HUES64 (cell line): ENCODE measurements at regions not wholly inside any gene's neighbourhood (a gene's known extent, or its start where the extent isn't known, plus 50 kb on each side); places are given as distances from the start of the nearest gene placed in this dataset.

ENCODE experiments used
- H3K27ac ChIP-seq: 2 replicates; pipeline ENCODE4 v1.7.0; 2013; ENCODE audit warnings: low read depth, low read length, inconsistent platforms
- H3K27me3 ChIP-seq: 2 replicates; pipeline ENCODE4 v1.6.1; 2013; ENCODE audit warnings: mild to moderate bottlenecking, low read length; ENCODE audit not compliant: insufficient read depth
- H3K36me3 ChIP-seq: 2 replicates; pipeline ENCODE4 v1.6.1; 2013; ENCODE audit warnings: mild to moderate bottlenecking, low read length; ENCODE audit not compliant: insufficient read depth
- H3K4me1 ChIP-seq: 2 replicates; pipeline ENCODE4 v1.6.1; 2013; ENCODE audit warnings: mild to moderate bottlenecking, low read length, moderate library complexity; ENCODE audit not compliant: insufficient read depth
- H3K4me3 ChIP-seq: 2 replicates; pipeline ENCODE4 v1.5.1; 2013; ENCODE audit warnings: mild to moderate bottlenecking, low read length, moderate library complexity
- H3K9ac ChIP-seq: 2 replicates; pipeline ENCODE4 v1.6.1; 2013; ENCODE audit warnings: mild to moderate bottlenecking, low read depth, low read length
- H3K9me3 ChIP-seq: 2 replicates; pipeline ENCODE4 v1.6.1; 2013; ENCODE audit warnings: low read depth, low read length; ENCODE audit not compliant: insufficient read depth
- WGBS: fragments of 150-250, 120-280 bp; methylation state at CpG from one replicate; pipeline ENCODE4 v1.1.7; 2013; ENCODE audit warnings: missing lambda C conversion rate; 5-methylcytosine and 5-hydroxymethylcytosine counted together

DNA sequence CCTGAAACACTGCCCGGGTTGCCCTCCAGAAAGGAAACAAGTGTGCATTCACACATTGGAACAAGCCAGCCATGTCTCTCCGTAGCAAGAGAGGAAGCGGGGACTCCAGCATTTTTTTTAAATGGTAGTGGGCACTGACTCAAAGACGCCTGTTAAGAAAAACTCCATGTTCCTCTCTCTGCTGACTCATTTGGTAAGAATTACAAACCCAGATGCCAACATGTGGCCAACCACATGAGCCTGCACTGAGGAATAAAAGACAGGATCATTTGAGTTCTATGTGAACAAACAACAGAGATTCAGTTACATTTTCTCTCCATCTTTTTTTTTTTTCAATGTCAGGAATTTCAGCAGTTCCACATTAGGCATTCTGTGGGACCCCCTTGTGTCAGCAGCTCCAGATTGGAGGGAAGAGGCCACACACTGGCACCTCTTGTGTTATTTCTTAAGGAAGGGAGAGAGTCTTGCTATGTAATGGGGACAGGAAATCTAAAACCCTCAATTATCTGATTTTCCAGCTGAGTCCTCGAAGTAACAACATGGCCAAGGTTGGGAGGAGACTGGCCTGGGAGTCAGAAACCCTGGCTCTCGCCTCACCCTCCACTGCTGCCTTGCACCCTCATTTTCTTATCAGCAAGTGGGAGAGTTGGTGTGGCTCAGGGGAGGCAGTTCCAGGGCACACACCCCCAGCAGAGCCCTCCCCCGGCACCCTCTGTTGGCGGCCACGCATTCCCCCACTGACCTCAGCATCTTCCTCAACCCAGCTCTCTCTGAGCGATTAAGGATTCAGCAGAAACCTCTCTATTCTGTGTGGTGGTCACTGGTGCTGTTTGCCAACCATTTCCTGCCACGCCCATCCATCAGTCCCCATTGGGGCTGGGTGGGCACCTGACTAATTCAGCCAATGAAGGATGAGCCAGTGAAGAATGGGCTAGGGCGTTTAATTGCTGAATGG is 173.0 kb downstream of the FOXL1 start:
- WGBS: 90% methylated on average over 12 of the region's 12 CpGs
- H3K27me3 ChIP-seq: no peaks in the 10 kb centered on the region
- no peaks in the 10 kb centered on the region for H3K36me3 ChIP-seq
- H3K4me3 ChIP-seq: no peak overlapping the region
- H3K9me3 ChIP-seq: no peaks in the 10 kb centered on the region
- no peak overlapping the region for H3K9ac ChIP-seq
- H3K27ac ChIP-seq: no peak overlapping the region
- peaks cover 7% of the 10 kb centered on the region; the same call in 1 of the 2 replicates for H3K4me1 ChIP-seq

GRCh38 chr16:86752582-86753175 is 174.3 kb downstream of the FOXL1 start:
- 93% methylated on average over 25 of the region's 25 CpGs for WGBS
- Histone ChIP-seq H3K4me1 (peaks cover 14% of the 10 kb centered on the region; the same call in 1 of the 2 replicates), H3K27ac (no peak overlapping the region), H3K9me3 (no peaks in the 10 kb centered on the region), H3K27me3 (no peaks in the 10 kb centered on the region), H3K36me3 (no peaks in the 10 kb centered on the region), H3K4me3 (no peak overlapping the region), H3K9ac (no peak overlapping the region)

GRCh38 chr16:86753399-86753798 is 175.1 kb downstream of the FOXL1 start:
- Histone ChIP-seq H3K9ac (no peak overlapping the region), H3K4me3 (no peak overlapping the region), H3K27ac (no peak overlapping the region), H3K9me3 (no peaks in the 10 kb centered on the region), H3K4me1 (peaks cover 14% of the 10 kb centered on the region; the same call in 1 of the 2 replicates), H3K27me3 (no peaks in the 10 kb centered on the region), H3K36me3 (no peaks in the 10 kb centered on the region)
- 93% methylated on average over 15 of the region's 15 CpGs for WGBS

DNA sequence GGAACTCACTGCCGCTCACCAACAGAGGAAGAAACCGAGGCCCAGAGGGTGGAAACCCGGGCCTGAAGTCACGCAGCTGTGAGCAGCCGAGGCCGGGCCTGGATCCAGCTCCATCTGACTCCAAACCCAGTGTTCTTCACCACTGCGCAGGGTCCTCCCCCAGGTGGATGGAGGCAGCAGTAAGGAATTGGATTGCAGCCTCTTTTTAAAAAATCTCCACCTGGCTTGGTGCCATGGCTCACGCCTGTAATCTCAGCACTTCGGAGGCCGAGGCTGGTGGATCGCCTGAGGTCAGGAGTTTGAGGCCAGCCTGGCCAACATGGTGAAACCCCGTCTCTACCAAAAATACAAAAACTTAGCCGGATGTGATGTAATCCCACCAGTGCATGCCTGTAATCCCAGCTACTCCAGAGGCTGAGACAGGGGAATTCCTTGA is 177.2 kb downstream of the FOXL1 start:
- WGBS: 88% methylated on average over 13 of the region's 13 CpGs
- Histone ChIP-seq H3K27me3 (no peaks in the 10 kb centered on the region), H3K4me1 (peaks cover 23% of the 10 kb centered on the region), H3K9ac (no peak overlapping the region), H3K36me3 (no peaks in the 10 kb centered on the region), H3K27ac (no peak overlapping the region), H3K9me3 (no peaks in the 10 kb centered on the region), H3K4me3 (no peak overlapping the region)

DNA sequence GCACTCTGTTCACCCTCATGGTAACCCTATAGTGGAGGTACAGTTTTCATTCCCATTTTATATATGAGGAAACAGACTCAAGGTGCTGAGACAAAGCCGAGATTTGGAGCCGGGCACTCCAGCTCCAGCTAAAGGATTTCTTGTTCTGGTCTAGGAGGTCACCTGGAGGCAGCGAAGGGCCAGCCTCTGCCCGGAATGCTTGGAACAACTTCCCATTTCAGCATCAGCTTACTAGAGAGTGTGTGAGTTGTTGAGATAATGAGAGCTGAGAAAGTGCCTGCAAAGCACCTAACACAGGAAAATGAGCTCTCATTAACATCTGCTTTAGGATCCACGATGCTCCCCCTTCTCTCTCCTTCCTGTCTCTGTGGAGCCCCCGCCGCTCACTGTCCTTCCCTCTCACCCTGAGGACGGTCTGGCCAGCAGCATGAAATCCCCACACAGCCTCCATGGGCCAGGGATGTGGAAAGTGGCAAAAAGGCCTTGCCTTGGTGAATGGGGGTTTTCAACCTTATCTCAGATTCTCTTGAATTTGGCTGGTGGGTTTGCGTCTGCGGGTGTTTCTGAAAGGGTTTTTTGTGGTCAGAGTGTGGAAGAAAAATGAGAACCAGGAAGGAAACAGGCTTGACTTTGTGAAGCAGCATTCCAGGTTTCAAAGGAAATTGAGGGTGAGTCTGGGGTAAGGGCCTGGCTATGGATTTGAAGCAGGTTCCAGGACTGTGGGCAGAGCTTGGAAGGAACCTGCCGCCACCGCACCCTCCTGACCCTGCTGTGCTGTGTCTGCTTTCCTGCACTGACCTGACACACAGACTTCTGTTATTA is 178.7 kb downstream of the FOXL1 start:
- WGBS: 70% methylated on average over 11 of the region's 12 CpGs
- no peaks in the 10 kb centered on the region for H3K36me3 ChIP-seq
- no peaks in the 10 kb centered on the region for H3K27me3 ChIP-seq
- H3K9me3 ChIP-seq: no peaks in the 10 kb centered on the region
- no peak overlapping the region for H3K27ac ChIP-seq
- H3K4me3 ChIP-seq: no peak overlapping the region
- no peak overlapping the region for H3K9ac ChIP-seq
- H3K4me1 ChIP-seq: peaks cover 21% of the 10 kb centered on the region

DNA sequence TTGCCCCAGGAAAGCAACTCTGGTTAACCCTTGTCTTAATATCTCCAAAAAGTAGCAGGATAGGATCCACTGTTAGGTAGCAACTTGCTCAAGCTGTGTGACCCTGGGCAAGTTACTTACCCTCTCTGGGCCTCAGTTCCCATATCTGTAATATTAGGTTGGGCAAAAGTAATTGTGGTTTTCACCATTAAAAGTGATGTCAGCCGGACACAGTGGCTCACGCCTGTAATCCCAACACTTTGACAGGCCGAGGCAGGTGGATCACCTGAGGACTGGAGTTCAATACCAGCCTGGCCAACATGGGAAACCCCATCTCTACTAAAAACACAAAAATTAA is 179.3 kb downstream of the FOXL1 start:
- H3K27ac ChIP-seq: no peak overlapping the region
- WGBS: 96% methylated on average over 3 of the region's 3 CpGs
- no peaks in the 10 kb centered on the region for H3K36me3 ChIP-seq
- peaks cover 21% of the 10 kb centered on the region for H3K4me1 ChIP-seq
- H3K4me3 ChIP-seq: no peak overlapping the region
- H3K27me3 ChIP-seq: no peaks in the 10 kb centered on the region
- H3K9ac ChIP-seq: no peak overlapping the region
- no peaks in the 10 kb centered on the region for H3K9me3 ChIP-seq

- Histone ChIP-seq H3K9ac (no peak overlapping the region), H3K9me3 (no peaks in the 10 kb centered on the region), H3K27me3 (no peaks in the 10 kb centered on the region), H3K4me1 (peaks cover 26% of the 10 kb centered on the region), H3K4me3 (no peak overlapping the region), H3K36me3 (no peaks in the 10 kb centered on the region), H3K27ac (no peak overlapping the region)
- WGBS: 62% methylated on average over 8 of the region's 8 CpGs
Measured at GRCh38 chr16:86758932-86759331, 180.6 kb downstream of the FOXL1 start.

DNA sequence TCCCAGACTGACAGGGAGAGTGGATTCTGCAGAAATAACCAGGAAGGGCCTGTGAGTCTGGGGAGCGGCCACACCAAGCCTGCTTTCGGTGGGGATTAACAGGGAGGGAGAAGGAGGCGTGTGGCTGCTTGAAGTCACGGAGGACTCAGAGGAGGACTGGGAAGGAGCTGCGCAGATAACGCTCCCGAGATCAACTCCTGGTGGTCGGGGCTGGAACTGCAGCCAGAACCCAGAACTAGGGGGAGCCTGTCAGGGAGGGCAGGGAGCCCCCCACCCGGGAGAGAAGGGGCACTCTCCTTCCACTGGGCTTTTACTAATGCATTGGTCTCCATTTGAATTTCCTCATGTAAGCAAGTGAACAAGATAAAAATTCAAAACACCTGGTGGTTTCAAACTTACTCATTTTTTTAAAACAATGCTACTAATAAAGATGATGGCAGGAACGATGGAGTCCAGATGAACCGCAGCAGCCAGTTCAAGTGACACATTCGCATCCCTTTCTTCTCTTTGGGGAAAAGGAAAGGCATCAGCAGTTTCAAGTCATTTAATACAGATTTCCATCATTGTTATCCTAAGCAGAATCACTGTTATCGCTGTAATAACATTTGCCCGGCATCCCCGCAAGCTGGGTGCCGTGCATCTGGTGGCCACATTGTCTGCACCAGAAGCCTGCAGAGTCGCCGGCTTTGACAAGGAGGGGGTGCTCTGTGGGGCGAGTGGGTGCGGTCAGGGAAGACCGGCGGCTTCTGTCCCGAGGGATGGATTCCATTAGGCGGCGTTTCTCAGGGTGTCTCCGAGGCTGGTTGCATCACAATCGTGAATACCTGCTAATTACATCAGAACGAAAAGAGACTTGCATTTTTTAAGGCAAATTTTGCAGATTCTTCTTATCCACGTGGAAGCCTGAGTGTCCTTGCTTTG is 183.0 kb downstream of the FOXL1 start:
- H3K9me3 ChIP-seq: no peaks in the 10 kb centered on the region
- H3K4me3 ChIP-seq: no peak overlapping the region
- no peaks in the 10 kb centered on the region for H3K36me3 ChIP-seq
- H3K27me3 ChIP-seq: no peaks in the 10 kb centered on the region
- H3K9ac ChIP-seq: no peak overlapping the region
- H3K4me1 ChIP-seq: peaks cover 28% of the 10 kb centered on the region
- H3K27ac ChIP-seq: no peak overlapping the region
- WGBS: 57% methylated on average over 29 of the region's 29 CpGs

DNA sequence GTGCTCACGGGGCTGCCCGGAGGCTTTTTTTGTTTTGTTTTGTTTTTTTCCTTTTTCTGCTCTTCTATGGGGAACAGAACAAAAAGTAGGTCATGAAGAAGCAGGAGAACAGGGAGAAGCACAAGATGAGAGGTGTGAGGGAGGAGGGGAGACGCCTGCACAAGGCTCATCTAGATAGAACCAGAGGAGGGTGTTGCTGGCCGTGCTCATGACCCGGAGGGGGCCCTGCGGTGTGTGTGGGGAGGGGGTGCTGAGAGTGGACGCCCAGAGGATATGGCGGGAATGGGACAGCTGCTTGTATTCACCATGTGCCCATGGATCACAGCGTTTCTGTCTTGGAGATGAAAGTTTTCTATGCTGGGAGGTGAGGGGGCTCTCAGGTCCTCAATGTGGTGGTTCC is 183.7 kb downstream of the FOXL1 start:
- Histone ChIP-seq H3K4me3 (no peak overlapping the region), H3K36me3 (no peaks in the 10 kb centered on the region), H3K27ac (no peak overlapping the region), H3K9me3 (no peaks in the 10 kb centered on the region), H3K4me1 (peaks cover 23% of the 10 kb centered on the region), H3K27me3 (no peaks in the 10 kb centered on the region), H3K9ac (no peak overlapping the region)
- 87% methylated on average over 9 of the region's 9 CpGs for WGBS

DNA sequence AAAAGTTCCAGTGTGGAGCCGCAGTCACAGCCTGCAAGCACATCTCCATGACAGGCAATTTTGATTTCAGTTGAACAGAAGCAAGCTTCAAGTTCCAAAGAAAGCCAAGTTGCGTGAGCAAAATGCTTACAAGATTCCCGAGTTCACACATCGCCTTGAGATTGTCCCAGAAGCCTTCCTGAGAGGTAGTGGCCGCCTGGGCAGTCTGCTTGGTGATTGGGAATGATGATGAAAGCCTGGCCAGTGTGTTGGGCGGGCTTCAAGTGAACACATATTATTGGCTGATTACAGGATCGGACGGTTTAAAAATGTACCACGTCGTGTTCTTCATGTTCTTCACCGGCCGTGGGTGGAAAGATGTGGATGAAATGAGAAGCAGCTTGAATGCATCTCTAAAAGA is 185.5 kb downstream of the FOXL1 start:
- WGBS: 89% methylated on average over 12 of the region's 12 CpGs
- H3K27ac ChIP-seq: no peak overlapping the region
- peaks cover 20% of the 10 kb centered on the region for H3K4me1 ChIP-seq
- no peaks in the 10 kb centered on the region for H3K36me3 ChIP-seq
- no peaks in the 10 kb centered on the region for H3K27me3 ChIP-seq
- H3K9me3 ChIP-seq: no peaks in the 10 kb centered on the region
- H3K4me3 ChIP-seq: no peak overlapping the region
- no peak overlapping the region for H3K9ac ChIP-seq
